ENCODE measurements at regions not wholly inside any gene's neighbourhood (a gene's known extent, or its start where the extent isn't known, plus 50 kb on each side); places are given as distances from the start of the nearest gene placed in this dataset.

GRCh38 chr10:106493226-106493625, 671.3 kb downstream of the SORCS1 start:
- Histone ChIP-seq H3K4me3 (no peak overlapping the region), H3K36me3 (no peaks in the 10 kb centered on the region), H3K9me3 (no peaks in the 10 kb centered on the region), H3K27me3 (no peaks in the 10 kb centered on the region), H3K4me1 (no peaks in the 10 kb centered on the region), H3K27ac (no peak overlapping the region)
- WGBS, 2 donors (ENCODE audit: low coverage in 1 of 2): 83 to 88% methylated on average over 1 to 3 of the region's 3 CpGs
- no peak for TF ChIP-seq POLR2AphosphoS5 (IDR thresholded peaks at IDR 0.05)
- no peak for TF ChIP-seq POLR2A (IDR thresholded peaks at IDR 0.05)
- no peak for TF ChIP-seq CTCF (IDR thresholded peaks at IDR 0.05)
- no peak for TF ChIP-seq EP300 (IDR thresholded peaks at IDR 0.05)
- no peak for ATAC-seq

- H3K4me3 ChIP-seq: no peak overlapping the region
- no peaks in the 10 kb centered on the region for H3K27me3 ChIP-seq
- H3K9me3 ChIP-seq: no peaks in the 10 kb centered on the region
- TF ChIP-seq POLR2A (IDR thresholded peaks at IDR 0.05) (no peak), POLR2AphosphoS5 (IDR thresholded peaks at IDR 0.05) (no peak), CTCF (IDR thresholded peaks at IDR 0.05) (no peak), EP300 (IDR thresholded peaks at IDR 0.05) (no peak)
- no peaks in the 10 kb centered on the region for H3K4me1 ChIP-seq
- no peaks in the 10 kb centered on the region for H3K36me3 ChIP-seq
- no peak for ATAC-seq
- no peak overlapping the region for H3K27ac ChIP-seq
- 31 to 43% methylated on average over 1 of the region's 1 CpG for whole genome bisulfite sequencing, 2 donors (ENCODE audit: low coverage in 1 of 2)
Measured at GRCh38 chr10:106487726-106488125, 676.8 kb downstream of the SORCS1 start.

- WGBS, 2 donors (ENCODE audit: low coverage in 1 of 2): 41 to 43% methylated on average over 2 to 4 of the region's 4 CpGs
- Histone ChIP-seq H3K9me3 (no peaks in the 10 kb centered on the region), H3K36me3 (no peaks in the 10 kb centered on the region), H3K27ac (no peak overlapping the region), H3K27me3 (no peaks in the 10 kb centered on the region), H3K4me1 (no peaks in the 10 kb centered on the region), H3K4me3 (no peak overlapping the region)
- no peak for TF ChIP-seq POLR2A (IDR thresholded peaks at IDR 0.05)
- TF ChIP-seq CTCF (IDR thresholded peaks at IDR 0.05): no peak
- no peak for TF ChIP-seq EP300 (IDR thresholded peaks at IDR 0.05)
- TF ChIP-seq POLR2AphosphoS5 (IDR thresholded peaks at IDR 0.05): no peak
- no peak for ATAC-seq
Measured at GRCh38 chr10:106481598-106482275, 682.8 kb downstream of the SORCS1 start.

GRCh38 chr10:106479636-106480035, 684.9 kb downstream of the SORCS1 start:
- H3K4me1 ChIP-seq: no peaks in the 10 kb centered on the region
- no peak overlapping the region for H3K27ac ChIP-seq
- TF ChIP-seq POLR2A (IDR thresholded peaks at IDR 0.05): no peak
- H3K4me3 ChIP-seq: no peak overlapping the region
- H3K27me3 ChIP-seq: no peaks in the 10 kb centered on the region
- ATAC-seq: no peak
- no peaks in the 10 kb centered on the region for H3K36me3 ChIP-seq
- H3K9me3 ChIP-seq: no peaks in the 10 kb centered on the region
- 61 to 67% methylated on average over 4 of the region's 4 CpGs for WGBS, 2 donors (ENCODE audit: low coverage in 1 of 2)

- no peak for ATAC-seq
- H3K27ac ChIP-seq: no peak overlapping the region
- H3K27me3 ChIP-seq: no peaks in the 10 kb centered on the region
- H3K4me3 ChIP-seq: no peak overlapping the region
- TF ChIP-seq POLR2A (IDR thresholded peaks at IDR 0.05) (no peak), CTCF (IDR thresholded peaks at IDR 0.05) (no peak), EP300 (IDR thresholded peaks at IDR 0.05) (no peak), POLR2AphosphoS5 (IDR thresholded peaks at IDR 0.05) (no peak)
- H3K4me1 ChIP-seq: no peaks in the 10 kb centered on the region
- H3K36me3 ChIP-seq: no peaks in the 10 kb centered on the region
- H3K9me3 ChIP-seq: no peaks in the 10 kb centered on the region
Measured at GRCh38 chr10:106474876-106475275, 689.6 kb downstream of the SORCS1 start.
